Uterus (tissue), 2 donors: ENCODE measurements at regions not wholly inside any gene's neighbourhood (a gene's known extent, or its start where the extent isn't known, plus 50 kb on each side); places are given as distances from the start of the nearest gene placed in this dataset.

Source experiments
- CTCF ChIP-seq, 4 experiments: fragments of 200-600 bp in 2 of 4; fragments of 450-650 bp in 2 of 4; sonication (generic) in 2 of 4; IDR thresholded peaks; one replicate each; pipeline ENCODE4 v1.5.1; 2016 to 2019; ENCODE audit warnings: antibody characterized with exemption in 4 of 4, mild to moderate bottlenecking in 2 of 4, moderate library complexity in 1 of 4
- POLR2A ChIP-seq, 2 donors: fragments of 450-650 bp; IDR thresholded peaks; one replicate each; pipeline ENCODE4 v1.6.1; 2016; ENCODE audit warnings: antibody characterized with exemption in 2 of 2, mild to moderate bottlenecking in 1 of 2, moderate library complexity in 1 of 2

- TF ChIP-seq POLR2A (IDR thresholded peaks at IDR 0.05) (no peak), CTCF (IDR thresholded peaks at IDR 0.05) (no peak)
Observed at GRCh38 chr5:162916368-162916767, 521.0 kb upstream of the CCNG1 start.
